A673 (cell line): ENCODE measurements at regions not wholly inside any gene's neighbourhood (a gene's known extent, or its start where the extent isn't known, plus 50 kb on each side); places are given as distances from the start of the nearest gene placed in this dataset.

Source experiments
- CTCF ChIP-seq: fragments of 300-800, 200-600 bp; sonication (generic); conservative IDR thresholded peaks from 2 replicates; pipeline ENCODE4 v1.5.1; 2017; ENCODE audit warnings: low read depth, mild to moderate bottlenecking, antibody characterized with exemption, low read length, moderate library complexity, mixed read lengths
- EZH2 ChIP-seq: fragments of 200-600 bp; sonication (generic); IDR thresholded peaks from 2 replicates; pipeline ENCODE4 v1.6.1; 2017; ENCODE audit warnings: borderline replicate concordance, low read depth, mild to moderate bottlenecking, mixed read lengths, antibody characterized with exemption, low read length; ENCODE audit not compliant: poor library complexity, severe bottlenecking

DNA sequence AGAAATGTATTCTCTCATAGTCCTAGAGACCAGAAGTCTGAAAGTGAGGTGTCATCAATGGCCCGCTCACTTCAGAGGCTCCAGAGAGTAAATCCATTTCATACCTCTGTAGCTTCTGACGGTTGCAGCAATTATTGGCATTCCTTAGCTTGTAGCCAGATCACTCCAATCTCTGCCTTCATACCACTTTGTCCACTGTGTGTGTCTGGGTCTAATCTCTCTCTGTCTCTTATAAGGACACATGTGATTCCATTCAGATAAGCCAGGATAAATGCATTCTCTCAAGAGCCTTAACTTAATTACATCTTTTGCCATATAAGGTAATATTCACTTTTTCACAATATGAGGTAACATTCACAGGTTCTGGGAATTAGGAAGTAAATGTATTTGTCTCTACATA lies 365.7 kb downstream of the GXYLT1 start:
- TF ChIP-seq CTCF (no peak), EZH2 (no peak)
